Transverse colon (tissue), 3 donors: ENCODE measurements at regions not wholly inside any gene's neighbourhood (a gene's known extent, or its start where the extent isn't known, plus 50 kb on each side); places are given as distances from the start of the nearest gene placed in this dataset.

ENCODE experiments used
- CTCF ChIP-seq, 5 experiments: fragments of 200-600 bp in 3 of 5; fragments of 450-650 bp in 2 of 5; sonication (generic) in 3 of 5; IDR thresholded peaks; 1 replicate in 2 of 5; 2 replicates in 3 of 5; pipeline ENCODE4 v1.5.1; 2016 to 2017; ENCODE audit warnings: antibody characterized with exemption in 5 of 5, inconsistent platforms in 3 of 5, mild to moderate bottlenecking in 2 of 5, moderate library complexity in 1 of 5
- POLR2A ChIP-seq: fragments of 450-650 bp; IDR thresholded peaks from one replicate; pipeline ENCODE4 v1.6.1; 2016; ENCODE audit warnings: antibody characterized with exemption, mild to moderate bottlenecking, moderate library complexity

- TF ChIP-seq POLR2A (no peak), CTCF (IDR thresholded peaks at IDR 0.05) (no peak)
These were observed 708.9 kb upstream of the RIOK2 start for GRCh38 chr5:97891971-97892370.
